ENCODE measurements at regions not wholly inside any gene's neighbourhood (a gene's known extent, or its start where the extent isn't known, plus 50 kb on each side); places are given as distances from the start of the nearest gene placed in this dataset.

DNA sequence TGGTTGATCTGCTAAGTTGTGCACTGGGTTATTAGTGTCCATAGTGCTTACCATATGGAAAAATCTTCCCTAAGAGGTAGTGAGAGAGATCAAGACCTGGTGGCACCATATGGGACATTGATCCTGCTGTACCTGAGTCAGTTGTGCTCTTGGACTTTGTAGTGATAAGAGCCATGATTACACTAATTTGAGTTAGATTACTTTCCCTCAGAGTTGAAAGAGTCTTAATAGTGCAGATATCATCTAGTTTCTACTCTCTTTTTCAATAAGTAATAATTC is 114.2 kb downstream of the KCNE4 start:
- H3K4me1 Mint-ChIP-seq, result no peaks in the 10 kb centered on the region
- peaks cover 2% of the 10 kb centered on the region for H3K9me3 Mint-ChIP-seq
- TF ChIP-seq, protein P1, sequence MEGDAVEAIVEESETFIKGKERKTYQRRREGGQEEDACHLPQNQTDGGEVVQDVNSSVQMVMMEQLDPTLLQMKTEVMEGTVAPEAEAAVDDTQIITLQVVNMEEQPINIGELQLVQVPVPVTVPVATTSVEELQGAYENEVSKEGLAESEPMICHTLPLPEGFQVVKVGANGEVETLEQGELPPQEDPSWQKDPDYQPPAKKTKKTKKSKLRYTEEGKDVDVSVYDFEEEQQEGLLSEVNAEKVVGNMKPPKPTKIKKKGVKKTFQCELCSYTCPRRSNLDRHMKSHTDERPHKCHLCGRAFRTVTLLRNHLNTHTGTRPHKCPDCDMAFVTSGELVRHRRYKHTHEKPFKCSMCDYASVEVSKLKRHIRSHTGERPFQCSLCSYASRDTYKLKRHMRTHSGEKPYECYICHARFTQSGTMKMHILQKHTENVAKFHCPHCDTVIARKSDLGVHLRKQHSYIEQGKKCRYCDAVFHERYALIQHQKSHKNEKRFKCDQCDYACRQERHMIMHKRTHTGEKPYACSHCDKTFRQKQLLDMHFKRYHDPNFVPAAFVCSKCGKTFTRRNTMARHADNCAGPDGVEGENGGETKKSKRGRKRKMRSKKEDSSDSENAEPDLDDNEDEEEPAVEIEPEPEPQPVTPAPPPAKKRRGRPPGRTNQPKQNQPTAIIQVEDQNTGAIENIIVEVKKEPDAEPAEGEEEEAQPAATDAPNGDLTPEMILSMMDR (IDR thresholded peaks at IDR 0.05; ENCODE audit: unreplicated experiment in 3 of 3), result no peak
- no peaks in the 10 kb centered on the region for H3K27me3 Mint-ChIP-seq (ENCODE audit: low read depth)
- no peaks in the 10 kb centered on the region for H3K36me3 Mint-ChIP-seq (ENCODE audit: low read depth)
- no peak overlapping the region for H3K27ac Mint-ChIP-seq
- no peak overlapping the region for H3K4me3 Mint-ChIP-seq

DNA sequence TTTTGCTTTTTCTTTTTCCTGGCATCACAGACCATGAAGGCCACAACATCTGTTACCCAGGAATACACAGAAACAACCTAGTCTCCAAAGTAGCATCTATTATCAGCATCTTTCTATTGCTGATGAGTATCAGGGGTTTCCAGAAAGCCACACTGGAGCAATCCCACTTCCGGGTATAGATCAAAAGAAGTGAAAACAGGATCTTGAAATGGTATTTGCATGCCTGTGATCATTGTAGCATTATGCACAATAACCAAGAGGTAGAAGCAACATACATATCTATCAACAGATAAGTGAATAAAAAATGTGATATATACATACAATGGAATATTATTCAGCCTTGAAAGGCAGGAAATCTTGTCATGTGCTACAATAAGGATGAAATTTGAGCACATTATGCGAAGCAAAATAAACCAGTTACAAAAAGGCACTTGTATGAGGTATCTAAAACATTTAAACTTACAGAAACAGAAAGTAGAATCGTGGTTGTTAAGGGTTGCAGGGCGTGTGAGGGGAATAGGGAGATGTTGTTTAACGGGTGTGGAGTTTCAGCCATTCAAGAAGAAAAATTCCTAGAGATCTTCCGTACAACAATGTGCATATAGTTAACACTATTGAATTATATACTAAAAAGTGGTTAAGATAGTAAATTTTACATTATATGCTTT is 115.1 kb downstream of the KCNE4 start:
- TF ChIP-seq, protein P1 (IDR thresholded peaks at IDR 0.05; ENCODE audit: unreplicated experiment in 3 of 3), result no peak
- Mint-ChIP-seq H3K36me3 (ENCODE audit: low read depth) (no peaks in the 10 kb centered on the region), H3K27ac (no peak overlapping the region), H3K4me3 (no peak overlapping the region), H3K9me3 (peaks cover 2% of the 10 kb centered on the region), H3K27me3 (ENCODE audit: low read depth) (no peaks in the 10 kb centered on the region), H3K4me1 (no peaks in the 10 kb centered on the region)

DNA sequence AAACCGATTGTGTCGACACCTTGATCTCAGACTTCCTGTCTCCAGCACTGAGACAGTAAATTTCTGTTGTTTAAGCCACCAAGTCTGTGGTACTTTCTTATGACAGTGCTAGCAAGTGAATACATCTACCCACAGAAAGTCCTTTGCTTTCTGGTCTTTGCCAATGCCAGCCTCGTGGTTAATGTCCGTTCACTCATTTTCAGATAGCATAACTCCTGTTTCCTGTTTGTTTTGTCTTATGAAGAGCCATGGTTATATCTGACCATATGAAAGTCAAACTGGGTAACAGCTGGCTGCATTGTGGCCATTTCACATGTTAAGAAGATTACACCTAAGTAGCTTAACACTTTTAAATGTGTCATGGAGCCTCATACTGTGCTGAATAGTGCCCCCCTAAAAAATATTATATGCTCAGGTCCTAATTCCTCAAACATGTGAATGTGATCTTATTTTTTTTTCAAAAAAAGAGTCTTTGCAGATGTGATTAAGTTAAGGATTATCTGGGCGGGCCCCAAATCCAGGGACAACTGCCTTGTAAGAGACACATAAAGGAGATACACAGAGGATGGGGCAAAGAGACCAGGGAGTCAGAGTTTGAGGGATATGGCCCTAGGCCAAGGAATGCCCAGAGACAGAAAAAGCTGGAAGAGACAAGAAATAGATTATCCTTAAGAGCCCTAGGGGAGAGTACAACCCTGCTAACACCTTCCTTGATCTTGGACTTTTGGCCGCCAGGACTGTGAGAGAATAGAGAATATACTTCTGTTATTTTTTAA is 118.0 kb downstream of the KCNE4 start:
- Mint-ChIP-seq H3K27me3 (ENCODE audit: low read depth) (no peaks in the 10 kb centered on the region), H3K9me3 (peaks cover 2% of the 10 kb centered on the region), H3K4me1 (peaks cover 10% of the 10 kb centered on the region), H3K27ac (no peak overlapping the region), H3K4me3 (no peak overlapping the region), H3K36me3 (ENCODE audit: low read depth) (no peaks in the 10 kb centered on the region)
- TF ChIP-seq, protein P1 (IDR thresholded peaks at IDR 0.05; ENCODE audit: unreplicated experiment in 3 of 3), result no peak

DNA sequence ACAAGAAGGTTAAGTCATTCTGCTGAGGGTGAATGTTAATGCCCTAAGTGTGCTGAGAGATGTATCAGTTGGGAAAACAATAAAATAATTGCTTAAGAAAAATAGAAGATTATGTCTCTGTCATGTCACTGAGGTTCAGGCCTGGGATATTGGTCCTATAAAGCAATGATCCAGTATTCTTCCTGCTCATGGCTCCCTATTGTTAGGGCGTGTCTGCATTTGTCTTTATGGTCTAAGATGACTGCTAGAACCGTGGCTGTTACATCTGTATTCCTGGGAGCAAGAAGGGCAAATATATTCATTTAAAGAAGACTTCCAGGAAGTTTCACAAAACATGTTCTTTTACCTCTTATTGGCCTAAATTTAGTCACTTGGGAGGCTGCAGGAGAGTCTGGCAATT is 125.0 kb downstream of the KCNE4 start:
- Mint-ChIP-seq H3K4me1 (peaks cover 11% of the 10 kb centered on the region), H3K9me3 (no peaks in the 10 kb centered on the region), H3K27ac (no peak overlapping the region)

DNA sequence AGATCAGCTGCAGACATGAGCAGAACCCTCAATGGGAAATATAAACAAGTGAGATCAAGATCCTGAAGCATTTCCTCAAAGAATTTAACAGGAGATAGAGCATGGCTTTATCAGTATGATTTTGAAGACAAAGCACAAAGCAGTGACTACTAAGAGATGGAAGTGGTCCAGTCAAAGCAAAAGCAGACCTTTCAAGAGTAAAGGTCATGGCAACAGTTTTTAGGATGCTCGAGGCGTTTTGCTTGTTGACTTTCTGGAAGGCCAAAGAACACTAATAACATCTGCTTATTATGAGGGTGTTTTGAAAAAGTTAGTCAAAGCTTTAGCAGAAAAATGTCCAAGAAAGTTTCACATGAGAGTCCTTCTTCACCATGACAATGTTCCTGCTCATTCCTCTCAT is 128.5 kb downstream of the KCNE4 start:
- H3K4me3 Mint-ChIP-seq, result no peak overlapping the region
- no peaks in the 10 kb centered on the region for H3K9me3 Mint-ChIP-seq
- H3K27me3 Mint-ChIP-seq (ENCODE audit: low read depth), result no peaks in the 10 kb centered on the region
- H3K4me1 Mint-ChIP-seq, result no peaks in the 10 kb centered on the region
- TF ChIP-seq, protein P1 (IDR thresholded peaks at IDR 0.05; ENCODE audit: unreplicated experiment in 3 of 3), result no peak
- H3K27ac Mint-ChIP-seq, result no peak overlapping the region
- no peaks in the 10 kb centered on the region for H3K36me3 Mint-ChIP-seq (ENCODE audit: low read depth)

More for the DNA sequence above, 125.0 kb downstream of the KCNE4 start:
- H3K27me3 Mint-ChIP-seq (ENCODE audit: low read depth), result no peaks in the 10 kb centered on the region
- TF ChIP-seq, protein P1 (IDR thresholded peaks at IDR 0.05; ENCODE audit: unreplicated experiment in 3 of 3), result no peak
- no peaks in the 10 kb centered on the region for H3K36me3 Mint-ChIP-seq (ENCODE audit: low read depth)
- no peak overlapping the region for H3K4me3 Mint-ChIP-seq

DNA sequence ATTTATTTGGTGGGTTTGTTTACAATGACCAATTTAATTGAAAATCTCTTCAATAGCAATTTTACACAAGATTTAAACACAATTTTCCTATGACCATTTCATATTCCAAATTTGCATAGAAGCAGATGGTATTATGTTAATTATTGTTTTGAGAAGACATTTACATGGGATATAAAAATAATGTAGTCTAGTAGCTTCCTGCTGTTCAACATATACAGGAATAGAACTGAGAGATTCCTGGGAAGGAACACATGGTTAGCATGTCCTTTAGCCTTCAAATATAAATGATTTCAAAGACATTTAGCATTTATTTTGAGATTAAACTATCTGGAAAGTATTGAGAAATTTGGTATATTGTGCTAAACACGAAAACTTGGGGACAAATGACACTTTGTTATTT is 129.6 kb downstream of the KCNE4 start:
- Mint-ChIP-seq H3K4me1 (no peaks in the 10 kb centered on the region), H3K36me3 (ENCODE audit: low read depth) (no peaks in the 10 kb centered on the region), H3K27ac (no peak overlapping the region), H3K27me3 (ENCODE audit: low read depth) (no peaks in the 10 kb centered on the region), H3K4me3 (no peak overlapping the region), H3K9me3 (no peaks in the 10 kb centered on the region)
- TF ChIP-seq, protein P1 (IDR thresholded peaks at IDR 0.05; ENCODE audit: unreplicated experiment in 3 of 3), result no peak

All from nephron (organoid).